Mammary epithelial cell (primary cell): ENCODE measurements at regions not wholly inside any gene's neighbourhood (a gene's known extent, or its start where the extent isn't known, plus 50 kb on each side); places are given as distances from the start of the nearest gene placed in this dataset.

ENCODE experiments used
- CTCF ChIP-seq, 2 donors: IDR thresholded peaks in 1 of 2; conservative IDR thresholded peaks in 1 of 2; 2 replicates each; pipeline ENCODE4 v1.5.1; 2011 to 2012; ENCODE audit warnings: inconsistent platforms in 2 of 2, low read length in 2 of 2, mild to moderate bottlenecking in 2 of 2, control low read depth in 1 of 2, low read depth in 1 of 2; ENCODE audit not compliant: insufficient read depth in 1 of 2; ENCODE audit errors: extremely low read depth in 1 of 2
- EZH2 ChIP-seq: IDR thresholded peaks from 2 replicates; pipeline ENCODE4 v1.6.1; 2012; ENCODE audit warnings: low read length, inconsistent platforms, borderline replicate concordance

GRCh38 chr18:76679259-76679658 is 143.1 kb upstream of the ZNF236 start:
- no peak for TF ChIP-seq CTCF (conservative IDR thresholded peaks at IDR 0.05 in 1 of 2, IDR thresholded peaks at IDR 0.05 in 1 of 2; ENCODE audit: extremely low read depth in 1 of 2, insufficient read depth in 1 of 2, low read depth in 1 of 2, low read length in 2 of 2)
- no peak for TF ChIP-seq EZH2
